ENCODE measurements at regions not wholly inside any gene's neighbourhood (a gene's known extent, or its start where the extent isn't known, plus 50 kb on each side); places are given as distances from the start of the nearest gene placed in this dataset.

- Mint-ChIP-seq H3K9me3 (peaks cover 14% of the 10 kb centered on the region), H3K36me3 (ENCODE audit: low read depth) (no peaks in the 10 kb centered on the region), H3K4me1 (ENCODE audit: low read depth) (no peaks in the 10 kb centered on the region), H3K27me3 (no peaks in the 10 kb centered on the region), H3K4me3 (no peak overlapping the region), H3K27ac (no peak overlapping the region)
- no peak for DNase-seq
Observed at GRCh38 chr1:198809247-198809646, 170.4 kb downstream of the PTPRC start.

- no peak for DNase-seq
- Mint-ChIP-seq H3K9me3 (peaks cover 30% of the 10 kb centered on the region), H3K4me1 (ENCODE audit: low read depth) (no peaks in the 10 kb centered on the region), H3K36me3 (ENCODE audit: low read depth) (no peaks in the 10 kb centered on the region), H3K27ac (no peak overlapping the region), H3K27me3 (no peaks in the 10 kb centered on the region), H3K4me3 (no peak overlapping the region)
Observed at GRCh38 chr1:198811449-198811848, 172.6 kb downstream of the PTPRC start.

- DNase-seq: no peak
- Mint-ChIP-seq H3K27ac (no peak overlapping the region), H3K36me3 (ENCODE audit: low read depth) (no peaks in the 10 kb centered on the region), H3K4me1 (ENCODE audit: low read depth) (no peaks in the 10 kb centered on the region), H3K27me3 (no peaks in the 10 kb centered on the region), H3K4me3 (no peak overlapping the region), H3K9me3 (no peaks in the 10 kb centered on the region)
Observed at GRCh38 chr1:198823626-198824025, 184.8 kb downstream of the PTPRC start.

GRCh38 chr1:198825254-198825653, 186.4 kb downstream of the PTPRC start:
- DNase-seq: no peak
- Mint-ChIP-seq H3K9me3 (no peaks in the 10 kb centered on the region), H3K4me3 (no peak overlapping the region), H3K36me3 (ENCODE audit: low read depth) (no peaks in the 10 kb centered on the region), H3K27me3 (no peaks in the 10 kb centered on the region), H3K4me1 (ENCODE audit: low read depth) (peaks cover 3% of the 10 kb centered on the region), H3K27ac (no peak overlapping the region)

GRCh38 chr1:198829356-198829755, 190.5 kb downstream of the PTPRC start:
- no peak overlapping the region for H3K27ac Mint-ChIP-seq
- no peak overlapping the region for H3K4me3 Mint-ChIP-seq
- no peaks in the 10 kb centered on the region for H3K9me3 Mint-ChIP-seq
- no peaks in the 10 kb centered on the region for H3K27me3 Mint-ChIP-seq
- no peaks in the 10 kb centered on the region for H3K36me3 Mint-ChIP-seq (ENCODE audit: low read depth)
- DNase-seq: no peak
- H3K4me1 Mint-ChIP-seq (ENCODE audit: low read depth): peaks cover 10% of the 10 kb centered on the region

GRCh38 chr1:198829944-198830343, 191.1 kb downstream of the PTPRC start:
- Mint-ChIP-seq H3K4me1 (ENCODE audit: low read depth) (peaks cover 10% of the 10 kb centered on the region), H3K27me3 (no peaks in the 10 kb centered on the region), H3K27ac (no peak overlapping the region), H3K9me3 (no peaks in the 10 kb centered on the region), H3K4me3 (no peak overlapping the region), H3K36me3 (ENCODE audit: low read depth) (no peaks in the 10 kb centered on the region)
- DNase-seq: no peak

GRCh38 chr1:198830412-198830811, 191.6 kb downstream of the PTPRC start:
- no peak for DNase-seq
- H3K9me3 Mint-ChIP-seq: no peaks in the 10 kb centered on the region
- no peaks in the 10 kb centered on the region for H3K36me3 Mint-ChIP-seq (ENCODE audit: low read depth)
- H3K4me1 Mint-ChIP-seq (ENCODE audit: low read depth): peaks cover 10% of the 10 kb centered on the region
- H3K27ac Mint-ChIP-seq: no peak overlapping the region
- no peaks in the 10 kb centered on the region for H3K27me3 Mint-ChIP-seq
- H3K4me3 Mint-ChIP-seq: no peak overlapping the region

GRCh38 chr1:198833706-198834503, 195.1 kb downstream of the PTPRC start:
- peaks cover 10% of the 10 kb centered on the region for H3K4me1 Mint-ChIP-seq (ENCODE audit: low read depth)

GRCh38 chr1:198837278-198838021, 198.6 kb downstream of the PTPRC start:
- Mint-ChIP-seq H3K9me3 (no peaks in the 10 kb centered on the region), H3K27me3 (no peaks in the 10 kb centered on the region), H3K4me1 (ENCODE audit: low read depth) (no peaks in the 10 kb centered on the region), H3K4me3 (no peak overlapping the region), H3K27ac (no peak overlapping the region), H3K36me3 (ENCODE audit: low read depth) (no peaks in the 10 kb centered on the region)
- DNase-seq: no peak

More at GRCh38 chr1:198833706-198834503, 195.1 kb downstream of the PTPRC start:
- Mint-ChIP-seq H3K9me3 (no peaks in the 10 kb centered on the region), H3K36me3 (ENCODE audit: low read depth) (no peaks in the 10 kb centered on the region), H3K27me3 (no peaks in the 10 kb centered on the region), H3K27ac (no peak overlapping the region), H3K4me3 (no peak overlapping the region)
- DNase-seq: no peak

GRCh38 chr1:198838022-198838342, 199.1 kb downstream of the PTPRC start:
- no peaks in the 10 kb centered on the region for H3K4me1 Mint-ChIP-seq (ENCODE audit: low read depth)
- DNase-seq: no peak
- no peaks in the 10 kb centered on the region for H3K9me3 Mint-ChIP-seq
- H3K36me3 Mint-ChIP-seq (ENCODE audit: low read depth): no peaks in the 10 kb centered on the region
- no peak overlapping the region for H3K27ac Mint-ChIP-seq
- H3K27me3 Mint-ChIP-seq: no peaks in the 10 kb centered on the region
- H3K4me3 Mint-ChIP-seq: no peak overlapping the region

- no peak overlapping the region for H3K4me3 Mint-ChIP-seq
- no peaks in the 10 kb centered on the region for H3K9me3 Mint-ChIP-seq
- no peaks in the 10 kb centered on the region for H3K27me3 Mint-ChIP-seq
- no peak for DNase-seq
- peaks cover 5% of the 10 kb centered on the region for H3K36me3 Mint-ChIP-seq (ENCODE audit: low read depth)
- no peaks in the 10 kb centered on the region for H3K4me1 Mint-ChIP-seq (ENCODE audit: low read depth)
- H3K27ac Mint-ChIP-seq: no peak overlapping the region
Observed at GRCh38 chr1:198841477-198841876, 202.6 kb downstream of the PTPRC start.

GRCh38 chr1:198842686-198843085, 203.8 kb downstream of the PTPRC start:
- Mint-ChIP-seq H3K27ac (no peak overlapping the region), H3K36me3 (ENCODE audit: low read depth) (peaks cover 5% of the 10 kb centered on the region), H3K4me1 (ENCODE audit: low read depth) (no peaks in the 10 kb centered on the region), H3K27me3 (no peaks in the 10 kb centered on the region), H3K4me3 (no peak overlapping the region), H3K9me3 (no peaks in the 10 kb centered on the region)
- no peak for DNase-seq

GRCh38 chr1:198845271-198845670, 206.4 kb downstream of the PTPRC start:
- DNase-seq: no peak
- H3K27me3 Mint-ChIP-seq: no peaks in the 10 kb centered on the region
- H3K9me3 Mint-ChIP-seq: no peaks in the 10 kb centered on the region
- H3K36me3 Mint-ChIP-seq (ENCODE audit: low read depth): peaks cover 8% of the 10 kb centered on the region
- H3K27ac Mint-ChIP-seq: no peak overlapping the region
- H3K4me3 Mint-ChIP-seq: no peak overlapping the region
- no peaks in the 10 kb centered on the region for H3K4me1 Mint-ChIP-seq (ENCODE audit: low read depth)

- H3K4me3 Mint-ChIP-seq: no peak overlapping the region
- no peaks in the 10 kb centered on the region for H3K9me3 Mint-ChIP-seq
- H3K36me3 Mint-ChIP-seq (ENCODE audit: low read depth): peaks cover 9% of the 10 kb centered on the region
- no peaks in the 10 kb centered on the region for H3K4me1 Mint-ChIP-seq (ENCODE audit: low read depth)
- no peak overlapping the region for H3K27ac Mint-ChIP-seq
- no peaks in the 10 kb centered on the region for H3K27me3 Mint-ChIP-seq
- DNase-seq: no peak
Observed at GRCh38 chr1:198845851-198846250, 207.0 kb downstream of the PTPRC start.

GRCh38 chr1:198846556-198846955, 207.7 kb downstream of the PTPRC start:
- DNase-seq: no peak
- no peaks in the 10 kb centered on the region for H3K27me3 Mint-ChIP-seq
- no peak overlapping the region for H3K4me3 Mint-ChIP-seq
- no peak overlapping the region for H3K27ac Mint-ChIP-seq
- no peaks in the 10 kb centered on the region for H3K4me1 Mint-ChIP-seq (ENCODE audit: low read depth)
- H3K36me3 Mint-ChIP-seq (ENCODE audit: low read depth): peaks cover 9% of the 10 kb centered on the region
- no peaks in the 10 kb centered on the region for H3K9me3 Mint-ChIP-seq

Data from activated T-cell treated with anti-CD3 and anti-CD28 coated beads, Interleukin-2, amount 50 U/mL, for 24 hours (primary cell).